ENCODE measurements at regions not wholly inside any gene's neighbourhood (a gene's known extent, or its start where the extent isn't known, plus 50 kb on each side); places are given as distances from the start of the nearest gene placed in this dataset.

GRCh38 chr15:70247281-70247680 lies 149.6 kb upstream of the TLE3 start:
- TF ChIP-seq CTCF (IDR thresholded peaks at IDR 0.05) (no peak), POLR2A (IDR thresholded peaks at IDR 0.05) (no peak)
